VCaP (cell line): ENCODE measurements at regions not wholly inside any gene's neighbourhood (a gene's known extent, or its start where the extent isn't known, plus 50 kb on each side); places are given as distances from the start of the nearest gene placed in this dataset.

ENCODE experiments used
- H3K27ac ChIP-seq: fragments of 450-650 bp; 2 replicates; pipeline ENCODE4 v1.5.1; 2017
- TF ChIP-seq, protein P1 (sequence below): fragments of 450-650 bp; conservative IDR thresholded peaks from 2 replicates; pipeline ENCODE4 v1.5.1; 2017; ENCODE audit warnings: mild to moderate bottlenecking, moderate library complexity

DNA sequence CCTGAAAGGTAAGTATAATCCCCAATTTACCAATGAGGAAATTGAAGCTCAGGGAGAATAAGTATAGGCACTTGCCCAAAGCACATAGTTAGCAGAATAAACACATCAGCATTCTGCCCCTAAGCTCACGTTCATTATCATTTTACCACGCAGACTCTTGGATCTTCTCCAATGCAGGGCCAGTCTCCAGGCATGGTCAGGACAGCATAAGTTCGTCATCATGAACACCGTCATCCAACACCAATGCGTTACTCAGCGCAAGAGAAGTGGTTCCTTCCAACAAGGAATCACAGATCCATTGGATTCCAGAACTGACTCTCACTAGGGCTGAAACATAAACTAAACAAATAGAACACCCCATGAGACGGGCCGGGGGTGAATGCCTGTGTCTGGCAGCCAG is 86.5 kb upstream of the GPM6B start:
- TF ChIP-seq, protein P1, sequence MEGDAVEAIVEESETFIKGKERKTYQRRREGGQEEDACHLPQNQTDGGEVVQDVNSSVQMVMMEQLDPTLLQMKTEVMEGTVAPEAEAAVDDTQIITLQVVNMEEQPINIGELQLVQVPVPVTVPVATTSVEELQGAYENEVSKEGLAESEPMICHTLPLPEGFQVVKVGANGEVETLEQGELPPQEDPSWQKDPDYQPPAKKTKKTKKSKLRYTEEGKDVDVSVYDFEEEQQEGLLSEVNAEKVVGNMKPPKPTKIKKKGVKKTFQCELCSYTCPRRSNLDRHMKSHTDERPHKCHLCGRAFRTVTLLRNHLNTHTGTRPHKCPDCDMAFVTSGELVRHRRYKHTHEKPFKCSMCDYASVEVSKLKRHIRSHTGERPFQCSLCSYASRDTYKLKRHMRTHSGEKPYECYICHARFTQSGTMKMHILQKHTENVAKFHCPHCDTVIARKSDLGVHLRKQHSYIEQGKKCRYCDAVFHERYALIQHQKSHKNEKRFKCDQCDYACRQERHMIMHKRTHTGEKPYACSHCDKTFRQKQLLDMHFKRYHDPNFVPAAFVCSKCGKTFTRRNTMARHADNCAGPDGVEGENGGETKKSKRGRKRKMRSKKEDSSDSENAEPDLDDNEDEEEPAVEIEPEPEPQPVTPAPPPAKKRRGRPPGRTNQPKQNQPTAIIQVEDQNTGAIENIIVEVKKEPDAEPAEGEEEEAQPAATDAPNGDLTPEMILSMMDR: no peak
- H3K27ac ChIP-seq: no peak overlapping the region

DNA sequence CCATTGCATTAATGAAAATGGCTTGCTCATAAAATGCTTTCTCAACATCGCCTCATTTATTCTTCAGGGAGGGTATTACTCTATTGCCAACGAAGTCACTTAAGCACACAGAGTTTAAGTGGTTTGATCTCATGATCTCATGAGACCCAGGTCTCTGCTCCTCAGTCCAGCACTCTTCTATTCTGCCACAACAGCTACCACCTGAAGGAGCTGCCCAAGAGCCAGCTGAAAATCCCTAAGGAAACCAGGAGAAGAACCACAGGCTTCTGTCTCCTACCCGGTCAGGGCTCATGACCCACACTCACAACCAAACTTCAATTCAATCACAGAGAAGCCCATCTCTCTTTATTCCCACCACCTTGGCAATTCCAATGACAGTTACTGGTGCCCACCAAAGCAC is 85.5 kb upstream of the GPM6B start:
- TF ChIP-seq, protein P1: no peak
- no peak overlapping the region for H3K27ac ChIP-seq

DNA sequence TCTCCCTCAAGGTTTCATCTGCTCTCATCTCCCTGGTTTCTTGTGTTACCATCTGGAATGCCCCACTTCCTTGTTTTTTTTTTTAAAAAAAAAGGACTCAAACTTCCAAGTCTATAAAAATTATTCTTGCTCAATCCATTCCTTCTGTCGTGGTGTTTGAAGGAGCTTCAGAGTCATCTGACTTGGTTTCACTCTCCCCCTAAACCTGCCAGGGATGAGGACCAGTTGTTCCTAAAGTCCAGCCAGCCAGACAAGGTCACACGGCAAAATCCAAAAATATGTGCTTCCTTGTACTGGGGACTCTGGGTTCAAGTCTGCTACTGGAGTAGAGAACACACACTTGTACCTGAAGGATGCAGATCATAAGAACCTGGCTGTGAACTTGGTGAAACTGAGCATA is 84.5 kb upstream of the GPM6B start:
- H3K27ac ChIP-seq: no peak overlapping the region
- TF ChIP-seq, protein P1: no peak

DNA sequence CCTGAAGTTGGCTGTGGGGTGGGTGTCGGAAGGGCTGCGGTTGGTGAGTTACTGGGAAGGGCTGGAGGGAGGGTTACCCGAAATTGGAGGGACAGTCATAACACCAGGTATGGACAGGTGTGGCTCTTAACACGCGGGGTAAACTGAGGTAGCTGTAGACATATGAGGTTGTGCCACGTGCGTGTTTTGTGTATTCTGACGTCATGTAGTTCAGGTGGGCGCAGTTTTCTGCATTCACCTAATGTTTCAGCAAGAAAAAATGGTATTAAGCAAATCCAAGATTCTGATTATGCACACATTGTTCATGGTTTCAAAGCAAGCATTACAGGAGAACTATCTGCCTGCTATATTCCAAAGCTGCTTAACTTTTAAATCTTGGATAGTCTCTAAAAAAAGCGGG is 83.5 kb upstream of the GPM6B start:
- TF ChIP-seq, protein P1: no peak
- H3K27ac ChIP-seq: no peak overlapping the region

DNA sequence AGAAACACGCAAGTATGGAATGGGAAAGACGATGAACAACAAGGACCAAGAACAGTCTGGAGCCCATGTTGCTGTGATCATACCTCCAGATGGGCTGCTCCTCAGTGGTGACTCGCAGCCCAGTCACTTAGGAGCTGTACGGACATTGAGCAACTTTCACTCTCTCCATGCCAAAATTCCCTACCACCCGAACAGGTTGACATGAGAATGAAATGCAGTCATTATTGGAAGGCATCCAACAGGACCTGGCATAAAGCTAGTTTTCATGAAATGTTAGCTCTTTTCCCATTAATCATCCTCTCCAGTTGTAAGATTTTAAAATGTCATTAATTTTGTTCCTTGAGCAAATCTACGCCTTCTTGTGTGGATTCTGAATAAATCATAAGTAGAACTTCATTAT is 82.7 kb upstream of the GPM6B start:
- no peak overlapping the region for H3K27ac ChIP-seq
- TF ChIP-seq, protein P1: no peak

DNA sequence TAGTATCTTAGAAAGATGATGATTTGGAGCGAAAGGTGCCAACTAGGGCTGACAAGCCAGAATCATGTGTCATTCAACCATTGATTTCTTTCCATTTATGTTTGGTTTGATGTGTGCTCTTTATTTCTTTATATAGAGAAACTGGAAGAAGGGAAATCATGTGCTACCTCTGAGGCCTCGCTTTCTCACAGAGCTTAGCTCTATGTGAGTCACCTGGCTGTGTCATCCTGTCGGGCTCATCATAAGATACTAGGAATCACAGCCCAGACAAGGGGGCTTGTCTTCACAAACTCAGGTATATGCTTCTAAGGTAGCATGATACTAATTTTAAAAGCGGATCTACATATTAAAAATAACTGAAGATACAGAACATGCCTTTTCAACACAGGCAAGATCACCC is 81.7 kb upstream of the GPM6B start:
- H3K27ac ChIP-seq: no peak overlapping the region
- TF ChIP-seq, protein P1: no peak

DNA sequence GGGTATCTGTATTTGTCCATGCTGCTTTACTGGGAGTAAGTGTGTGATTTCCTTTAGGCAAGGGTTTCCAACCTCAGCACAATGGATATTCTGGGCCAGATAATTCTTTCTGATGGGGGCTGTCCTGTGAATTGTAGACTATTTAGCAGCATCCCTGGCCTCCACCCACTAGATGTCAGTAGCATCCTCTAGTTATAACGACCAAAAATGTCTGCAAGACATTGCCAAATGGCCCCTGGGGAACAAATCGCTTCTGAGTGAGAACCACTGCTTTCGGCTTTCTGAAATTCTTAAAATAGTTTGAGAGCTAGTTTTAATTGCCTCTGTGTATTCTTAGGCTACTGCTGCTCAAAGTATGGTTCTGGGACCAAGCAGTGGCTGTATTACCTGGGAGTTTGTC is 81.2 kb upstream of the GPM6B start:
- H3K27ac ChIP-seq: no peak overlapping the region
- TF ChIP-seq, protein P1: peak; percentile 27; the same call in 1 of the 2 replicates

DNA sequence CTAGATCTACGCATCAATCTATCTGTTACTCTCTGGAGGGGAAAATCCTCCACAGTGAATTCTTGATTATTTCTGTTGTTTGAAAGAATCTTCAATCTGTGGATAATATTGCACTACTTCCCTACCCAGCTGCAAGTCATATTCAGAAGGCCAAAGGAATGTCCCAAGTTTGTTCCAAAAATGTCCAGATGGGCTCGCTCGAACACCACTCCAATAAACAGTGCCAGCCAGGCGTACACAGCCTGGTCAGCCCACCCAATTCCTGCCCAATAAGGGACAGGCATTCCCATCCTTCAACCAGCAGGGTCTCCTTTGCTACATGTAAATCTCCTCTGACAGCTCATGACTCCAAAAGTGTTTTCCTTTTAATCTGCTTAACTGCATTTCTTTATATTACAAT is 80.7 kb upstream of the GPM6B start:
- TF ChIP-seq, protein P1: no peak
- H3K27ac ChIP-seq: no peak overlapping the region
